Liver (tissue), 3 donors: ENCODE measurements at regions not wholly inside any gene's neighbourhood (a gene's known extent, or its start where the extent isn't known, plus 50 kb on each side); places are given as distances from the start of the nearest gene placed in this dataset.

ENCODE experiments used
- ATF3 ChIP-seq: IDR thresholded peaks from 2 replicates; pipeline ENCODE4 v1.6.1; 2016; ENCODE audit warnings: antibody characterized with exemption
- CTCF ChIP-seq: fragments of 150-350 bp; IDR thresholded peaks from 2 replicates; pipeline ENCODE4 v1.5.1; 2017; ENCODE audit warnings: improper control_type of control experiment, low read depth, low read length; ENCODE audit not compliant: missing input control
- EGR1 ChIP-seq, 2 donors: IDR thresholded peaks; 2 replicates each; pipeline ENCODE4 v1.6.1; 2016 to 2018; ENCODE audit warnings: antibody characterized with exemption in 2 of 2, low read depth in 2 of 2
- FOXA2 ChIP-seq: IDR thresholded peaks from 2 replicates; pipeline ENCODE4 v1.6.1; 2016; ENCODE audit warnings: antibody characterized with exemption
- HNF4A ChIP-seq, 2 donors: conservative IDR thresholded peaks; 2 replicates each; pipeline ENCODE4 v1.6.1; 2016; ENCODE audit warnings: antibody characterized with exemption in 2 of 2, mild to moderate bottlenecking in 2 of 2
- JUND ChIP-seq, 2 donors: IDR thresholded peaks; 2 replicates each; pipeline ENCODE4 v1.6.1; 2016; ENCODE audit warnings: antibody characterized with exemption in 2 of 2
- MAX ChIP-seq: IDR thresholded peaks from 2 replicates; pipeline ENCODE4 v1.6.1; 2016; ENCODE audit warnings: antibody characterized with exemption
- RAD21 ChIP-seq, 2 donors: IDR thresholded peaks; 2 replicates each; pipeline ENCODE4 v1.6.1; 2016; ENCODE audit warnings: antibody characterized with exemption in 2 of 2, mild to moderate bottlenecking in 2 of 2
- REST ChIP-seq: IDR thresholded peaks from 2 replicates; pipeline ENCODE4 v1.6.1; 2016; ENCODE audit warnings: antibody characterized with exemption, mild to moderate bottlenecking
- TAF1 ChIP-seq: conservative IDR thresholded peaks from 2 replicates; pipeline ENCODE4 v1.6.1; 2016; ENCODE audit warnings: antibody characterized with exemption, mild to moderate bottlenecking
- YY1 ChIP-seq: IDR thresholded peaks from 2 replicates; pipeline ENCODE4 v1.6.1; 2016; ENCODE audit warnings: antibody characterized with exemption, mild to moderate bottlenecking
- donor health status: healthy.
- donor health status: healthy.

GRCh38 chr4:32258986-32259385, 1538.8 kb downstream of the PCDH7 start:
- TF ChIP-seq MAX (no peak), CTCF (no peak), EGR1 (IDR thresholded peaks at IDR 0.05; ENCODE audit: low read depth in 2 of 2) (no peak), JUND (IDR thresholded peaks at IDR 0.05) (no peak), YY1 (no peak), FOXA2 (no peak), TAF1 (no peak), RAD21 (IDR thresholded peaks at IDR 0.05) (no peak), ATF3 (no peak), REST (no peak), HNF4A (conservative IDR thresholded peaks at IDR 0.05) (no peak)
